SK-N-SH treated with all-trans-retinoic acid at 6 μM for 48 hours (cell line): ENCODE measurements at regions not wholly inside any gene's neighbourhood (a gene's known extent, or its start where the extent isn't known, plus 50 kb on each side); places are given as distances from the start of the nearest gene placed in this dataset.

Source experiments
- ATAC-seq: fragments of 200-7000 bp; cut with Tn5 transposase; 3 replicates; pipeline ENCODE4 v1.9.1; 2020; ENCODE audit warnings: mild to moderate bottlenecking, moderate library complexity
- ARNTL ChIP-seq: fragments of 450-650 bp; formaldehyde crosslinking; IDR thresholded peaks from 2 replicates; pipeline ENCODE4 v1.5.0; 2020; ENCODE audit warnings: low read depth, mild to moderate bottlenecking, moderate library complexity, borderline replicate concordance
- BACH2 ChIP-seq: fragments of 250-450 bp; sonication (Bioruptor Pico); IDR thresholded peaks from 2 replicates; pipeline ENCODE4 v1.9.0; 2021; ENCODE audit warnings: mild to moderate bottlenecking, borderline replicate concordance
- CREB5 ChIP-seq: fragments of 250-450 bp; sonication (Bioruptor Pico); IDR thresholded peaks from 2 replicates; pipeline ENCODE4 v1.5.1; 2020; ENCODE audit warnings: low read depth, mild to moderate bottlenecking, moderate library complexity
- CSDC2 ChIP-seq: fragments of 250-450 bp; sonication (Bioruptor Pico); IDR thresholded peaks from 2 replicates; pipeline ENCODE4 v1.5.0; 2020; ENCODE audit warnings: mild to moderate bottlenecking, moderate library complexity
- ESRRG ChIP-seq: fragments of 250-450 bp; sonication (Bioruptor Pico); IDR thresholded peaks from 2 replicates; pipeline ENCODE4 v1.6.1; 2021; ENCODE audit warnings: mild to moderate bottlenecking
- GLIS3 ChIP-seq: fragments of 250-450 bp; sonication (Bioruptor Pico); IDR thresholded peaks from 2 replicates; pipeline ENCODE4 v1.5.0; 2020; ENCODE audit warnings: mild to moderate bottlenecking, moderate library complexity
- ISL1 ChIP-seq: fragments of 250-450 bp; sonication (Bioruptor Pico); IDR thresholded peaks from 2 replicates; pipeline ENCODE4 v2.1.2; 2022; ENCODE audit warnings: mild to moderate bottlenecking, moderate library complexity
- OSR1 ChIP-seq: fragments of 250-450 bp; sonication (Bioruptor Pico); IDR thresholded peaks from 2 replicates; pipeline ENCODE4 v1.8.0; 2022; ENCODE audit warnings: moderate library complexity, mild to moderate bottlenecking, inconsistent platforms
- PATZ1 ChIP-seq: fragments of 250-450 bp; sonication (Bioruptor Pico); IDR thresholded peaks from 2 replicates; pipeline ENCODE4 v1.8.0; 2020; ENCODE audit warnings: mild to moderate bottlenecking, moderate library complexity, borderline replicate concordance
- POU6F1 ChIP-seq: fragments of 250-450 bp; sonication (Bioruptor Pico); IDR thresholded peaks from 2 replicates; pipeline ENCODE4 v1.8.0; 2021; ENCODE audit warnings: low read depth, mild to moderate bottlenecking, moderate library complexity, borderline replicate concordance
- RARB ChIP-seq: fragments of 250-450 bp; sonication (Bioruptor Pico); IDR thresholded peaks from 2 replicates; pipeline ENCODE4 v1.8.0; 2021; ENCODE audit warnings: mild to moderate bottlenecking, moderate library complexity
- SNAI2 ChIP-seq: fragments of 250-450 bp; sonication (Bioruptor Pico); IDR thresholded peaks from 2 replicates; pipeline ENCODE4 v1.5.0; 2020; ENCODE audit warnings: mild to moderate bottlenecking, moderate library complexity
- TSHZ2 ChIP-seq: fragments of 250-450 bp; sonication (Bioruptor Pico); IDR thresholded peaks from 2 replicates; pipeline ENCODE4 v1.5.0; 2020; ENCODE audit warnings: mild to moderate bottlenecking, moderate library complexity
- ZC3H10 ChIP-seq: fragments of 250-450 bp; sonication (Bioruptor Pico); IDR thresholded peaks from 2 replicates; pipeline ENCODE4 v1.5.1; 2021; ENCODE audit warnings: mild to moderate bottlenecking, moderate library complexity
- ZFP3 ChIP-seq: fragments of 250-450 bp; sonication (Bioruptor Pico); IDR thresholded peaks from 2 replicates; pipeline ENCODE4 v1.5.0; 2020; ENCODE audit warnings: mild to moderate bottlenecking, moderate library complexity
- ZFP30 ChIP-seq: fragments of 450-650 bp; formaldehyde crosslinking; IDR thresholded peaks from 2 replicates; pipeline ENCODE4 v1.5.0; 2022; ENCODE audit warnings: mild to moderate bottlenecking, moderate library complexity
- ZNF565 ChIP-seq: fragments of 450-650 bp; formaldehyde crosslinking; conservative IDR thresholded peaks from 2 replicates; pipeline ENCODE4 v1.5.0; 2020; ENCODE audit warnings: low read depth, mild to moderate bottlenecking, moderate library complexity
- ZNF70 ChIP-seq: fragments of 450-650 bp; formaldehyde crosslinking; IDR thresholded peaks from 2 replicates; pipeline ENCODE4 v1.5.0; 2020; ENCODE audit warnings: mild to moderate bottlenecking, moderate library complexity

- no peak for TF ChIP-seq SNAI2 (CRISPR knock-in tag)
- no peak for TF ChIP-seq BACH2 (CRISPR knock-in tag)
- TF ChIP-seq RARB (CRISPR knock-in tag): no peak
- TF ChIP-seq CSDC2 (CRISPR knock-in tag): no peak
- no peak for TF ChIP-seq CREB5
- TF ChIP-seq ZNF70: no peak
- no peak for TF ChIP-seq POU6F1 (CRISPR knock-in tag)
- no peak for TF ChIP-seq OSR1 (CRISPR knock-in tag)
- TF ChIP-seq GLIS3 (CRISPR knock-in tag): no peak
- TF ChIP-seq ZNF565: no peak
- no peak for TF ChIP-seq TSHZ2 (CRISPR knock-in tag)
- TF ChIP-seq ESRRG (CRISPR knock-in tag): no peak
- TF ChIP-seq ZFP30: no peak
- no peak for TF ChIP-seq ARNTL (CRISPR knock-in tag)
- TF ChIP-seq, all 23 proteins: peak for 0
- ATAC-seq: no peak
These were observed 348.9 kb upstream of the CPEB2 start for GRCh38 chr4:14653338-14653737.

GRCh38 chr4:14659286-14659685 lies 343.0 kb upstream of the CPEB2 start:
- TF ChIP-seq RARB (CRISPR knock-in tag) (no peak), PATZ1 (no peak), ZFP3 (no peak), ZC3H10 (CRISPR knock-in tag) (no peak), TSHZ2 (CRISPR knock-in tag) (no peak), BACH2 (CRISPR knock-in tag) (no peak), ISL1 (CRISPR knock-in tag) (no peak), POU6F1 (CRISPR knock-in tag) (no peak), ESRRG (CRISPR knock-in tag) (no peak), ZNF70 (no peak), OSR1 (CRISPR knock-in tag) (no peak), SNAI2 (CRISPR knock-in tag) (no peak)
- ATAC-seq: no peak
